ENCODE measurements at regions not wholly inside any gene's neighbourhood (a gene's known extent, or its start where the extent isn't known, plus 50 kb on each side); places are given as distances from the start of the nearest gene placed in this dataset.

DNA sequence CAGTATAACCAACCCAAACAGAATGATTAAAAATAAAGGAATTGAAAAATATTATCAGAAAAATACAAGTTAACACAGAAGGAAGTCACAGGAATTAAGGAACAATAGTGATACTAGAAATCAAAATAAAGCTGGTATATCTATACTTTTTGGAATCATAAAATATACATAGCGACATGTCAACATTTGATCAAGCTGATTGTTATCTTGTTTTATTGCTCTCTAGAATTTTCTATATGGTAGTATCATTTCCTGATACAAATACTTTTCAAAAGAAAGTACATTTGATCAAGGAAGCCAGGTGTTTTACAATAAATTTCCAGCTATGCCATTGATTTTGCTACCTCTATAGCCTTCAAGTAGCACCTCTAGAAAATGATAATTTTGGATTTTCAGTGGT is 489.5 kb upstream of the PKN2 start:
- Histone ChIP-seq H3K9ac (ENCODE audit: low read depth, low read length) (no peak overlapping the region), H3K9me3 (replicated peaks; ENCODE audit: low read length) (no peaks in the 10 kb centered on the region), H3K4me3 (ENCODE audit: low read length) (no peak overlapping the region), H3K4me2 (ENCODE audit: low read length) (no peak overlapping the region), H3K36me3 (ENCODE audit: insufficient read depth, low read length) (no peaks in the 10 kb centered on the region), H3K27me3 (ENCODE audit: control insufficient read depth, insufficient read depth, low read length) (no peaks in the 10 kb centered on the region), H3K4me1 (ENCODE audit: control insufficient read depth, insufficient read depth, low read length) (no peaks in the 10 kb centered on the region)

- no peaks in the 10 kb centered on the region for H3K9me3 ChIP-seq (replicated peaks; ENCODE audit: low read length)
- no peaks in the 10 kb centered on the region for H3K27me3 ChIP-seq (ENCODE audit: control insufficient read depth, insufficient read depth, low read length)
- H3K36me3 ChIP-seq (ENCODE audit: insufficient read depth, low read length): no peaks in the 10 kb centered on the region
- H3K4me2 ChIP-seq (ENCODE audit: low read length): no peak overlapping the region
- H3K4me1 ChIP-seq (ENCODE audit: control insufficient read depth, insufficient read depth, low read length): no peaks in the 10 kb centered on the region
- no peak overlapping the region for H3K4me3 ChIP-seq (ENCODE audit: low read length)
- H3K9ac ChIP-seq (ENCODE audit: low read depth, low read length): no peak overlapping the region
These were observed 483.5 kb upstream of the PKN2 start for GRCh38 chr1:88200545-88200944.

DNA sequence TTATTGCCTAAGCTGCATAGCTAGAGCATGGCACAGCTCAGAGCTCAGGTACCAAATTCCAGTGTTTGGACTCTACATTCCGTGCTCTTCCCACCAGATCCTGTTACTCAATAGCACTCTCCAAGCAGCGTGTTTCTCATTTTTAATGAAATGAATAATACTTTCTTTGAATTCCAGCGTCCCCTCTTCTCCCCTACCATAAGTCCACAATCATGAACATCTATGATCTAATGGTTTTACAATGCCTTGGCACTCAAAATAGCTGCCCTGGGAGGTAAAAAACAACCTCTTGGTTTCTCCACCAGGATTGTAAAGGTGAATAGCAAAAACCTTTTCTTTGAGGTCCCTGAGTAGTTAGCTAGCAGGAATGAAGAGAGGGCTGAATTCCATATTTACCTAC is 480.0 kb upstream of the PKN2 start:
- Histone ChIP-seq H3K9ac (ENCODE audit: low read depth, low read length) (no peak overlapping the region), H3K36me3 (ENCODE audit: insufficient read depth, low read length) (no peaks in the 10 kb centered on the region), H3K4me2 (ENCODE audit: low read length) (no peak overlapping the region), H3K4me1 (ENCODE audit: control insufficient read depth, insufficient read depth, low read length) (no peaks in the 10 kb centered on the region), H3K4me3 (ENCODE audit: low read length) (no peak overlapping the region), H3K9me3 (replicated peaks; ENCODE audit: low read length) (no peaks in the 10 kb centered on the region), H3K27me3 (ENCODE audit: control insufficient read depth, insufficient read depth, low read length) (no peaks in the 10 kb centered on the region)

- H3K9ac ChIP-seq (ENCODE audit: low read depth, low read length): no peak overlapping the region
- H3K36me3 ChIP-seq (ENCODE audit: insufficient read depth, low read length): no peaks in the 10 kb centered on the region
- H3K4me1 ChIP-seq (ENCODE audit: control insufficient read depth, insufficient read depth, low read length): no peaks in the 10 kb centered on the region
- no peaks in the 10 kb centered on the region for H3K27me3 ChIP-seq (ENCODE audit: control insufficient read depth, insufficient read depth, low read length)
- H3K4me2 ChIP-seq (ENCODE audit: low read length): no peak overlapping the region
- H3K9me3 ChIP-seq (replicated peaks; ENCODE audit: low read length): no peaks in the 10 kb centered on the region
- H3K4me3 ChIP-seq (ENCODE audit: low read length): no peak overlapping the region
These were observed 479.4 kb upstream of the PKN2 start for GRCh38 chr1:88204612-88205167.

- no peaks in the 10 kb centered on the region for H3K36me3 ChIP-seq (ENCODE audit: insufficient read depth, low read length)
- no peak overlapping the region for H3K4me3 ChIP-seq (ENCODE audit: low read length)
- H3K27me3 ChIP-seq (ENCODE audit: control insufficient read depth, insufficient read depth, low read length): no peaks in the 10 kb centered on the region
- H3K4me2 ChIP-seq (ENCODE audit: low read length): no peak overlapping the region
- H3K4me1 ChIP-seq (ENCODE audit: control insufficient read depth, insufficient read depth, low read length): no peaks in the 10 kb centered on the region
- H3K9me3 ChIP-seq (replicated peaks; ENCODE audit: low read length): no peaks in the 10 kb centered on the region
- no peak overlapping the region for H3K9ac ChIP-seq (ENCODE audit: low read depth, low read length)
These were observed 475.7 kb upstream of the PKN2 start for GRCh38 chr1:88208389-88208788.

GRCh38 chr1:88210103-88210787 is 473.8 kb upstream of the PKN2 start:
- no peak overlapping the region for H3K4me3 ChIP-seq (ENCODE audit: low read length)
- H3K4me1 ChIP-seq (ENCODE audit: control insufficient read depth, insufficient read depth, low read length): no peaks in the 10 kb centered on the region
- no peaks in the 10 kb centered on the region for H3K9me3 ChIP-seq (replicated peaks; ENCODE audit: low read length)
- no peak overlapping the region for H3K4me2 ChIP-seq (ENCODE audit: low read length)
- no peaks in the 10 kb centered on the region for H3K27me3 ChIP-seq (ENCODE audit: control insufficient read depth, insufficient read depth, low read length)
- H3K36me3 ChIP-seq (ENCODE audit: insufficient read depth, low read length): no peaks in the 10 kb centered on the region
- H3K9ac ChIP-seq (ENCODE audit: low read depth, low read length): no peak overlapping the region

- H3K9ac ChIP-seq (ENCODE audit: low read depth, low read length): no peak overlapping the region
- H3K4me1 ChIP-seq (ENCODE audit: control insufficient read depth, insufficient read depth, low read length): no peaks in the 10 kb centered on the region
- H3K36me3 ChIP-seq (ENCODE audit: insufficient read depth, low read length): no peaks in the 10 kb centered on the region
- no peaks in the 10 kb centered on the region for H3K27me3 ChIP-seq (ENCODE audit: control insufficient read depth, insufficient read depth, low read length)
- no peak overlapping the region for H3K4me2 ChIP-seq (ENCODE audit: low read length)
- H3K9me3 ChIP-seq (replicated peaks; ENCODE audit: low read length): no peaks in the 10 kb centered on the region
- no peak overlapping the region for H3K4me3 ChIP-seq (ENCODE audit: low read length)
These were observed 467.6 kb upstream of the PKN2 start for GRCh38 chr1:88216441-88216840.

GRCh38 chr1:88217386-88217785 is 466.7 kb upstream of the PKN2 start:
- Histone ChIP-seq H3K36me3 (ENCODE audit: insufficient read depth, low read length) (no peaks in the 10 kb centered on the region), H3K9ac (ENCODE audit: low read depth, low read length) (no peak overlapping the region), H3K9me3 (replicated peaks; ENCODE audit: low read length) (no peaks in the 10 kb centered on the region), H3K4me1 (ENCODE audit: control insufficient read depth, insufficient read depth, low read length) (no peaks in the 10 kb centered on the region), H3K27me3 (ENCODE audit: control insufficient read depth, insufficient read depth, low read length) (no peaks in the 10 kb centered on the region), H3K4me3 (ENCODE audit: low read length) (no peak overlapping the region), H3K4me2 (ENCODE audit: low read length) (no peak overlapping the region)

GRCh38 chr1:88219521-88219920 is 464.6 kb upstream of the PKN2 start:
- Histone ChIP-seq H3K36me3 (ENCODE audit: insufficient read depth, low read length) (no peaks in the 10 kb centered on the region), H3K9ac (ENCODE audit: low read depth, low read length) (no peak overlapping the region), H3K27me3 (ENCODE audit: control insufficient read depth, insufficient read depth, low read length) (no peaks in the 10 kb centered on the region), H3K4me1 (ENCODE audit: control insufficient read depth, insufficient read depth, low read length) (no peaks in the 10 kb centered on the region), H3K4me3 (ENCODE audit: low read length) (no peak overlapping the region), H3K9me3 (replicated peaks; ENCODE audit: low read length) (no peaks in the 10 kb centered on the region), H3K4me2 (ENCODE audit: low read length) (no peak overlapping the region)

GRCh38 chr1:88221411-88221810 is 462.7 kb upstream of the PKN2 start:
- Histone ChIP-seq H3K9ac (ENCODE audit: low read depth, low read length) (no peak overlapping the region), H3K27me3 (ENCODE audit: control insufficient read depth, insufficient read depth, low read length) (no peaks in the 10 kb centered on the region), H3K9me3 (replicated peaks; ENCODE audit: low read length) (no peaks in the 10 kb centered on the region), H3K4me3 (ENCODE audit: low read length) (no peak overlapping the region), H3K36me3 (ENCODE audit: insufficient read depth, low read length) (no peaks in the 10 kb centered on the region), H3K4me1 (ENCODE audit: control insufficient read depth, insufficient read depth, low read length) (no peaks in the 10 kb centered on the region), H3K4me2 (ENCODE audit: low read length) (no peak overlapping the region)

DNA sequence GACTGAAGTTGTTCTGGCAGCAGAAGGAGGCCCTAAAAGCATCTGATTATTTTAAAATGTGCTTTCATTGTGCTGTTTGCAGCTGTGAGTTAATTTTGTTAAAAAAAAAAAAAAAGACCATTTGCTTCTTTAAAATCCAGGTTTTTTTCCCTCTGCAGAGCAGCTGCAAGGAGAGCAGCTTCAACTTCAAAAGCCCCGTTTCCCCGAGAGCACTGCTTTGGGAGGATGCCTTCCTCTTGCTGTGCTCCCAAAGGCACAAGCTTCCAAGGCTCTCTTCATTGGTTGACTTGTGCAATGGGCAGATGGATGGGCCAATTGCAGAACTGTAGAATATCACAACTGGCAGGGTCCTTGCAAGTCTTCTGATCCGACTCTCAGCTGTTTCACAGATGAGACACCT is 459.2 kb upstream of the PKN2 start:
- Histone ChIP-seq H3K4me3 (ENCODE audit: low read length) (no peak overlapping the region), H3K9me3 (replicated peaks; ENCODE audit: low read length) (no peaks in the 10 kb centered on the region), H3K9ac (ENCODE audit: low read depth, low read length) (no peak overlapping the region), H3K27me3 (ENCODE audit: control insufficient read depth, insufficient read depth, low read length) (no peaks in the 10 kb centered on the region), H3K4me2 (ENCODE audit: low read length) (no peak overlapping the region), H3K36me3 (ENCODE audit: insufficient read depth, low read length) (no peaks in the 10 kb centered on the region), H3K4me1 (ENCODE audit: control insufficient read depth, insufficient read depth, low read length) (no peaks in the 10 kb centered on the region)

DNA sequence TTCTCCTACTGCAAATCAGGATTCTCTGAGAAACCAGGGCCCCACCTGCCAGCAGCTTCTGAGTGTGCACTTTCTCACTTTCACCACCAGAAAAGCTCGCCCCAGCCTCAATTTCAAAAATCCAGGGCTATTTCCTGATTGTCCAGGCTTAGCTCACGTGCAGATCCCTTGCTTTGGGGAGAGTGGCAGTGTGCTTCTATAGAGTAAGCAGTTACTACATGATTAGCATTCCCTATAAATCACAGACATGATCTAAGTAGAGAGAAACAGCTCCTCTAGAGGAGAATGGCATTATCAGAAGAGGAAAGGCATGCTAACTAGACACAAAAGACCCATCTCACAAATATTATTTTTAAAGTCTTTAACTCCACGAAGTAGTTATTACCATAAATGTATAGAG is 456.0 kb upstream of the PKN2 start:
- H3K4me2 ChIP-seq (ENCODE audit: low read length): no peak overlapping the region
- no peaks in the 10 kb centered on the region for H3K27me3 ChIP-seq (ENCODE audit: control insufficient read depth, insufficient read depth, low read length)
- H3K9me3 ChIP-seq (replicated peaks; ENCODE audit: low read length): no peaks in the 10 kb centered on the region
- H3K9ac ChIP-seq (ENCODE audit: low read depth, low read length): no peak overlapping the region
- no peak overlapping the region for H3K4me3 ChIP-seq (ENCODE audit: low read length)
- H3K36me3 ChIP-seq (ENCODE audit: insufficient read depth, low read length): no peaks in the 10 kb centered on the region
- H3K4me1 ChIP-seq (ENCODE audit: control insufficient read depth, insufficient read depth, low read length): no peaks in the 10 kb centered on the region
